Testis (tissue), 2 donors: ENCODE measurements at regions not wholly inside any gene's neighbourhood (a gene's known extent, or its start where the extent isn't known, plus 50 kb on each side); places are given as distances from the start of the nearest gene placed in this dataset.

Experiments
- DNase-seq: peaks from one replicate; pipeline ENCODE4 v3.0.0-alpha.2; 2019
- H3K27ac ChIP-seq, 2 donors: fragments of 200-600 bp; sonication (generic); one replicate each; pipeline ENCODE4 v1.5.1; 2019
- H3K27me3 ChIP-seq: fragments of 200-600 bp; sonication (generic); one replicate; pipeline ENCODE4 v1.5.1; 2019
- H3K36me3 ChIP-seq: fragments of 200-600 bp; sonication (generic); one replicate; pipeline ENCODE4 v1.5.1; 2017; ENCODE audit warnings: low read depth; ENCODE audit errors: missing control alignments
- H3K4me1 ChIP-seq: fragments of 200-600 bp; sonication (generic); one replicate; pipeline ENCODE4 v1.5.1; 2019
- H3K4me3 ChIP-seq, 2 donors: fragments of 200-600 bp; sonication (generic); one replicate each; pipeline ENCODE4 v1.5.1; 2017 to 2019
- H3K9me3 ChIP-seq: fragments of 200-600 bp; sonication (generic); one replicate; pipeline ENCODE4 v1.5.1; 2017
- CTCF ChIP-seq, 3 experiments: fragments of 450-650 bp in 2 of 3; fragments of 200-600 bp in 1 of 3; sonication (generic) in 1 of 3; IDR thresholded peaks; one replicate each; pipeline ENCODE4 v1.5.1; 2016 to 2019; ENCODE audit warnings: antibody characterized with exemption in 3 of 3, mild to moderate bottlenecking in 2 of 3, moderate library complexity in 1 of 3
- POLR2A ChIP-seq: fragments of 450-650 bp; IDR thresholded peaks from one replicate; pipeline ENCODE4 v1.6.1; 2017; ENCODE audit warnings: antibody characterized with exemption, mild to moderate bottlenecking, moderate library complexity
- WGBS, 2 donors: methylation state at CpG; one replicate each; pipeline ENCODE4 v1.1.5; 2018; 5-methylcytosine and 5-hydroxymethylcytosine counted together
- intact Hi-C: fragments of 100-400 bp; cut with DNase I; formaldehyde crosslinking; loops from one replicate; pipeline ENCODE4 v1.15.1; 2023; ENCODE audit warnings: low total_unique reads

- intact Hi-C loops, result no loop called here
- DNase-seq, result no peak
These were observed 361.1 kb upstream of the CCDC179 start for GRCh38 chr11:23221366-23221765.

GRCh38 chr11:23226331-23227077 is 366.2 kb upstream of the CCDC179 start:
- Histone ChIP-seq H3K27ac (no peak overlapping the region), H3K27me3 (no peaks in the 10 kb centered on the region), H3K9me3 (no peaks in the 10 kb centered on the region), H3K4me3 (no peak overlapping the region), H3K36me3 (no peaks in the 10 kb centered on the region), H3K4me1 (no peaks in the 10 kb centered on the region)
- intact Hi-C loops, result no loop called here
- no peak for TF ChIP-seq CTCF (IDR thresholded peaks at IDR 0.05)
- TF ChIP-seq POLR2A, result no peak
- 71 to 74% methylated on average over 5 of the region's 5 CpGs for WGBS, 2 donors
- DNase-seq, result no peak

More at GRCh38 chr11:23221366-23221765, 361.1 kb upstream of the CCDC179 start:
- H3K27ac ChIP-seq, result no peak overlapping the region
- H3K27me3 ChIP-seq, result no peaks in the 10 kb centered on the region
- no peak overlapping the region for H3K4me3 ChIP-seq
- no peaks in the 10 kb centered on the region for H3K4me1 ChIP-seq
- no peak for TF ChIP-seq CTCF (IDR thresholded peaks at IDR 0.05)
- no peak for TF ChIP-seq POLR2A
- no peaks in the 10 kb centered on the region for H3K9me3 ChIP-seq
- H3K36me3 ChIP-seq, result no peaks in the 10 kb centered on the region

GRCh38 chr11:23227078-23227445 is 366.8 kb upstream of the CCDC179 start:
- H3K4me1 ChIP-seq, result no peaks in the 10 kb centered on the region
- intact Hi-C loops, result no loop called here
- H3K36me3 ChIP-seq, result no peaks in the 10 kb centered on the region
- no peak for DNase-seq
- no peak overlapping the region for H3K4me3 ChIP-seq
- H3K9me3 ChIP-seq, result no peaks in the 10 kb centered on the region
- H3K27me3 ChIP-seq, result no peaks in the 10 kb centered on the region
- TF ChIP-seq CTCF (IDR thresholded peaks at IDR 0.05) (no peak), POLR2A (no peak)
- 31 to 32% methylated on average over 3 of the region's 3 CpGs for WGBS, 2 donors
- H3K27ac ChIP-seq, result no peak overlapping the region

GRCh38 chr11:23232652-23233051 is 372.4 kb upstream of the CCDC179 start:
- no peak for TF ChIP-seq POLR2A
- no peak for TF ChIP-seq CTCF (IDR thresholded peaks at IDR 0.05)
- H3K27me3 ChIP-seq, result no peaks in the 10 kb centered on the region
- intact Hi-C loops, result no loop called here
- no peaks in the 10 kb centered on the region for H3K36me3 ChIP-seq
- DNase-seq, result no peak
- no peak overlapping the region for H3K27ac ChIP-seq
- no peaks in the 10 kb centered on the region for H3K9me3 ChIP-seq
- H3K4me1 ChIP-seq, result no peaks in the 10 kb centered on the region
- no peak overlapping the region for H3K4me3 ChIP-seq

- Histone ChIP-seq H3K27me3 (no peaks in the 10 kb centered on the region), H3K36me3 (no peaks in the 10 kb centered on the region), H3K4me1 (no peaks in the 10 kb centered on the region), H3K4me3 (no peak overlapping the region), H3K27ac (no peak overlapping the region), H3K9me3 (no peaks in the 10 kb centered on the region)
- no peak for DNase-seq
- intact Hi-C loops, result no loop called here
- 40 to 75% methylated on average over 3 of the region's 3 CpGs for WGBS, 2 donors
- TF ChIP-seq CTCF (IDR thresholded peaks at IDR 0.05), result no peak
- no peak for TF ChIP-seq POLR2A
These were observed 372.8 kb upstream of the CCDC179 start for GRCh38 chr11:23233075-23233474.
